IPS DF 6.9 (cell line): ENCODE measurements at regions not wholly inside any gene's neighbourhood (a gene's known extent, or its start where the extent isn't known, plus 50 kb on each side); places are given as distances from the start of the nearest gene placed in this dataset.

ENCODE experiments used
- DNase-seq: peaks from one replicate; pipeline ENCODE4 v3.0.0-alpha.2; 2013; ENCODE audit warnings: low read depth, low spot score
- H3K27ac ChIP-seq: one replicate; pipeline ENCODE4 v1.5.1; 2013; ENCODE audit warnings: low read length, control low read depth
- H3K27me3 ChIP-seq: 2 replicates; pipeline ENCODE4 v1.6.1; 2013; ENCODE audit warnings: mild to moderate bottlenecking, low read length; ENCODE audit not compliant: control insufficient read depth, insufficient read depth
- H3K36me3 ChIP-seq: 2 replicates; pipeline ENCODE4 v1.6.1; 2013; ENCODE audit warnings: low read length; ENCODE audit not compliant: control insufficient read depth, insufficient read depth
- H3K4me1 ChIP-seq: 2 replicates; pipeline ENCODE4 v1.6.1; 2013; ENCODE audit warnings: low read length; ENCODE audit not compliant: control insufficient read depth, insufficient read depth
- H3K4me3 ChIP-seq: 2 replicates; pipeline ENCODE4 v1.5.1; 2013; ENCODE audit warnings: mild to moderate bottlenecking, low read length
- H3K9me3 ChIP-seq: 2 replicates; pipeline ENCODE4 v1.6.1; 2013; ENCODE audit warnings: low read length, inconsistent platforms; ENCODE audit not compliant: control insufficient read depth, insufficient read depth
- WGBS: extraction: QIAGEN DNeasy Blood & Tissue Kit; methylation state at CpG from one replicate; pipeline ENCODE4 v1.1.7; 2013; ENCODE audit warnings: mixed read lengths, missing lambda C conversion rate; ENCODE audit not compliant: insufficient read length, insufficient coverage; 5-methylcytosine and 5-hydroxymethylcytosine counted together

DNA sequence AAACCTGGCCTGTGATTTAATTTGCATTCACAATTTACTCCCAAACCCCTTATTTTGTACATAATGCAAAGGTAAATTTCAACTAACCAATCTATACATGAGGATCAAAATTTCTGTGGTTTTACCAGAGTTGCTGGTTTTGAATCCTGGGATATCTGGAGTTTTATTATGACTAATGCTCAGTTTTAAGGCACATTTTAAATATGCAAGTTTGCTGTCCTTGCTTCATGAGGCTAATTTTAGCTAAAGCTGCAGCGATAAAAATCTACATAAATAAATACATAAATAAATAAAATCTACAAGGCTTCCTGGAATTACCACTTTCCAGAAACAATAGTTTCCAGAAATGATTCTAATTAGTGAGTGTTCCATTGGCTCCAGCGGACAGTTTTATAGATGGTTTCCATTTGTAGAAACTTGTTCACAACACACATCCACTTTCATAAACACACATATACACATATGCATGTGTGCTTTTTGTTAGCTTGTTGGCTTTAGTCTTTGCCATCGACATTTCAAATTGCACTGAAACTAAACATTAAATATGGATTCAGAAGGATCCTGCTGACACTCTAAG is 339.5 kb upstream of the NRP1 start:
- no CpG with 5 or more reads among the region's 3 CpGs for WGBS
- Histone ChIP-seq H3K27me3 (no peaks in the 10 kb centered on the region), H3K4me1 (no peaks in the 10 kb centered on the region), H3K4me3 (no peak overlapping the region), H3K27ac (no peak overlapping the region), H3K9me3 (no peaks in the 10 kb centered on the region), H3K36me3 (no peaks in the 10 kb centered on the region)
- DNase-seq: no peak

DNA sequence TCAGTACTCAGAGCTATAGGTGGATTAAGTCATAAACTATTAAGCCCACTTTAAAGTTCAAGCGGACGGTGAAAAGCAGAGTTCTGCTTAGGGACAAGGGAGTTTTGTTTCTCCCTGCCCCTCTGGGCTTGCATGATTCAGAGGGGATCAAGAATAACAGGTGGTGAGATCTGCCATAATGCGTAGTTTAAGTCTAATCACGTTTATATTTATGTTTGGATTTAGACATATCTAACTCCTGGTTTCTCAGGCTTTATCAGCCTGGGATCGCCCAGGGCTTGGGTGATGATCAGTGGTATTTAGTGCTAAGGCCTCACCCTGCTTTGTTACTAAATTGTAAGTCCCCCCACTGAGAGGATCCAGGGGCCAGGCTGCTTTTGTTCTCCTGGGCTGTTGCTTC is 335.4 kb upstream of the NRP1 start:
- Histone ChIP-seq H3K4me3 (no peak overlapping the region), H3K27me3 (no peaks in the 10 kb centered on the region), H3K27ac (no peak overlapping the region), H3K36me3 (no peaks in the 10 kb centered on the region), H3K9me3 (no peaks in the 10 kb centered on the region), H3K4me1 (no peaks in the 10 kb centered on the region)
- no peak for DNase-seq
- no CpG with 5 or more reads among the region's 5 CpGs for WGBS

DNA sequence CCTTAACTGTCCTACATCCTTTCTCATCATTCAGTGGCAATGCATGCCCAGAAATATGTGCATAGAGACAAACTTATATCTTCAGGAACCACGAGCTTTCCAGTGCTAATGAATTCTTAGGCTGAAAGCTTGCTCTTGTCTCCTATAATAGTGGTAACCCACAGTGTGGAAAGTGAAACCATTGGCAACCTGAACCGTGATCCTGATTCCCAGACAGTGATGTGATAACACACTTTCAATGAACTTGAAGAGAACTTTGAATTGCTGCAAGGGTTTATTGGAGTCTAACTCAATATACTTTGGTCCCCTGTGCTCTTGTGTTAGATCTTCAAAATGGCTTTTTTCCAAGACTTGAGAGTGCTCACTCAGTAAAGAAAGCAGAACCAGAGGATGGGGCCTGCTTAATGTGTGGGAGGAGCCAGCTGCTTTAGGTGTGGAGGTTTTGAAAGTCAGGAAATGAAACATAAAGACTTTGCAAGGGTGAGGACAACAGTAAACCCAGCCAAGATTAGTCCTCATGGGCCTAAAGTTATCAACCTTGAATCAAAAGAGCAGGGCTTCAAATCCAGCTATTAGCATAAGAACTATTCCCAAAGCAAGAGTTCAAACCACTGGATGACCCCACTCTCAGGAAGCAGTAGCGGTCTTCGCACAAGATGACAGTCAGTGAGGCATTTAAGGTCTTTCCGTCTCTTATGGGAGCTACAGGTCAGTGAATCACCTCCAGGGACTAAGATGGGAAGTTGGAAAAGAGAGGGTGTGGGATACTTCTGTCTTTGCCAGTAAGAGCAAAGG is 332.4 kb upstream of the NRP1 start:
- Histone ChIP-seq H3K36me3 (no peaks in the 10 kb centered on the region), H3K4me1 (no peaks in the 10 kb centered on the region), H3K27me3 (no peaks in the 10 kb centered on the region), H3K9me3 (0 out of 2 replicates have a peak, but pooled peaks cover 1% of the 10 kb centered on the region), H3K27ac (no peak overlapping the region), H3K4me3 (no peak overlapping the region)
- DNase-seq: no peak
- WGBS: no CpG with 5 or more reads among the region's 5 CpGs

DNA sequence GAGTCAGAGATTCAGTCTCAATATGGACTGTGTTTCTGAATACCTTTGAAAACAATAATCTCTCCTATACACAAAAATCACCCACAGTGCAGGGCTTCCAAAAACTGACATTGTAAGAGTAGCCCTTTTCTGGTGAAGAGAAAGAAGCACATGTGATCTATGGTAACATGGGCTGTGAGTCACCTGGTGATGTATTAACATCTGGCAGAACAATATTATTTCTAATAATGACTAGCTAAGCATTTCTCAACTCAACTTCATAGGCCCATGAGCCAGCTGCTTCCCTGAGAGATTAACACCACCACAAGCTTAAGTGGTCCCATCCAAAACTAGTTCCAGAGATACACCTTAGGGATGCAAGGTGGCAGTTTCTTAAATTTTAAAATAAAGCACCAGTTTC is 331.0 kb upstream of the NRP1 start:
- no peaks in the 10 kb centered on the region for H3K36me3 ChIP-seq

DNA sequence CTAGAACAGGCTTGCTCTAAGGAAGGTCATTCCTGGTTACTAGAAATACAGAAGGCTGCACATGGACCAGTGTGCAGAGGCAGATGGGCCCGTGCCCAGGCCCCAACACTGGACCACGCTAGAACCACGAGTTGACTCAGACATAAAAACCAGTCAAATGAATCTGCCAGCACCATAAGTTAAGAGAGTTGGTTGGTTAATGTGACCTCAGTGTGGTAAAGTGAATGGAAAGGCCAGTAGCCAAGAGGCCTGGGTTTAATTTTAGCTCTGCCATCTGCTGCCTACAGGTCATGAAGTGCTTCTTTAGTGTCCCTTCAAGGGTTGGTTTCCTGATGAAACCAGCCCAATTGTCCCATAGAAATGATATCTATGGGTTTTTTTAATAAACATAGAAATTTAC is 329.6 kb upstream of the NRP1 start:
- no CpG with 5 or more reads among the region's 3 CpGs for WGBS
- H3K27me3 ChIP-seq: no peaks in the 10 kb centered on the region
- H3K4me3 ChIP-seq: no peak overlapping the region
- DNase-seq: no peak
- no peaks in the 10 kb centered on the region for H3K36me3 ChIP-seq
- 0 out of 2 replicates have a peak, but pooled peaks cover 1% of the 10 kb centered on the region for H3K9me3 ChIP-seq
- no peak overlapping the region for H3K27ac ChIP-seq
- H3K4me1 ChIP-seq: no peaks in the 10 kb centered on the region; the same call in 1 of the 2 replicates

More for the DNA sequence above, 331.0 kb upstream of the NRP1 start:
- H3K27ac ChIP-seq: no peak overlapping the region
- DNase-seq: no peak
- no peaks in the 10 kb centered on the region for H3K4me1 ChIP-seq
- no peaks in the 10 kb centered on the region for H3K27me3 ChIP-seq
- 0 out of 2 replicates have a peak, but pooled peaks cover 1% of the 10 kb centered on the region for H3K9me3 ChIP-seq
- no peak overlapping the region for H3K4me3 ChIP-seq

DNA sequence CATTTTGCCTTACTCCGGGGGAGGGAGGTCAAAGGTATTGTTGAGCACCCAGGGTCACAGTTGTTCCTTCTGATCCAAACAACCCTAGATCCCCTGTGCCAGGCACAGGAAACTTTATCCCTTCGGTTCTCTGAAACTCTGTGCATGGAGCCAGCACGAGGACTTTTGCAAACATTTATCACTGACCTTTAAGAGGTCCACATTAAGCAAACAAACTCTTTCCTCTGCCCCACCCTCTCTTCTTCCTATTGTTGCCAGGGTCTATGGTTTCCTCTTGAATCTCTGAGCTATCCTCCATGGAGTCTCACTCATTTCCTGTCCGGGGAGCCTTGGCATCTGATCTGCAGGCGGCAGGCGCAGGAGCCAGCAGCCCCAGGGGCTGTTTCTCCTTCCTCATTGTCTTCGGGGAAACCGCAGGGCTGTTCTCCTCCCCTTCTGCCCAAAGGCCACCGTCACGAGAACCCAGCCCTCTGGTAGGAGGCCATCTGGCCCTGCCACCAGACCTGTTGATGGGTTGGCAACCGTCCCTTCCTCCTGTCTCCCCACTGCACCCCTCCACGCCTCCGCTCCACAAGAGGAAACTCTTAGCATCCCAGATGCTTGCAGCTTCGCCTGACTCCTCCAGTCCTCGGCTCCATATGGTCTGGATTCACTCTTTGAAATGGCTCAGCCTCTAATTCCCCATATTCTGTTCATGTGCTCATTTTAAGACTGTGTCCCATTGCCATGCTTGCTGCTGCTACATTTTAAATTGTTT is 327.3 kb upstream of the NRP1 start:
- no peaks in the 10 kb centered on the region for H3K27me3 ChIP-seq
- no peak overlapping the region for H3K27ac ChIP-seq
- H3K4me1 ChIP-seq: no peaks in the 10 kb centered on the region; the same call in 1 of the 2 replicates
- WGBS: no CpG with 5 or more reads among the region's 15 CpGs
- H3K9me3 ChIP-seq: 0 out of 2 replicates have a peak, but pooled peaks cover 1% of the 10 kb centered on the region
- H3K4me3 ChIP-seq: no peak overlapping the region
- no peak for DNase-seq
- no peaks in the 10 kb centered on the region for H3K36me3 ChIP-seq

DNA sequence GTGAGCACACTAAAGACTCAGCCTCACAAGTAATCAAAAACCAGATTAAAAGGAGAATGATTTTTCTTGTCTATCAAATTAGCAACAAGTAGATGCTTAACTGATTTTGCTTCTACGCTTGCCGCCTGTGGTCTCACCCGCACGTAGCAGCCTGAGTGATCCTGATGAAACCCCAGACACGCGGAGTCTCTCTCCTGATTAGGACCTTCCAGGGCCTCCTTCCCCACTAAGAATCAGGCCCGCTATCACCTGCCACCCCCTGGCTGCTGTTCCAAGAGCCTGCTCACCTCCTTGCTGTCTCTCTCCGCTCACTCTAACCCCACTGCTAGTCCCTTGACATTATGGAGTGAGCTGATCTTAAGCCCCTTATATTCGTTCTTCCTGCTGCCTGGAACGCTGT is 325.9 kb upstream of the NRP1 start:
- H3K4me1 ChIP-seq: no peaks in the 10 kb centered on the region; the same call in 1 of the 2 replicates
- H3K27me3 ChIP-seq: no peaks in the 10 kb centered on the region
- no peak overlapping the region for H3K27ac ChIP-seq
- H3K9me3 ChIP-seq: 0 out of 2 replicates have a peak, but pooled peaks cover 1% of the 10 kb centered on the region
- no peaks in the 10 kb centered on the region for H3K36me3 ChIP-seq
- no peak for DNase-seq
- WGBS: no CpG with 5 or more reads among the region's 10 CpGs
- H3K4me3 ChIP-seq: no peak overlapping the region

DNA sequence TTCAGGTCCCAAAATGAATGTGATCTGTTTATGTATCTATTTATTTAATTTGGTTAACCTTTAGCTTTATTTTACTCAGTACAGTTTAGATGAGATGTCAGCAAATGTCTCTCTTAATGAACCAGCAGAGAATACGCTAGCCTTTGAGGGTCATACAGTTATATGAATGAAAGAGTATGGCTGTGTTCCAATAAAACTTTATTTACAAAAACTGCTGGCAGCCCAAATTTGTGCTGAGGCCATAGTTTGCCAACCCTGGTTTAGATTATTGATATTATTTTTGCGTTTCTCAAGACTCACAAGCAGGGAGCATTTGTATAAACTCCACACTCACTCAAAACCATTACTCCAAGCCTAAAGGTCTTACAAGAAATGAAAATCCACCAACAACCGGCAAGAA is 323.4 kb upstream of the NRP1 start:
- Histone ChIP-seq H3K4me3 (no peak overlapping the region), H3K27me3 (no peaks in the 10 kb centered on the region), H3K9me3 (no peaks in the 10 kb centered on the region), H3K27ac (no peak overlapping the region), H3K36me3 (no peaks in the 10 kb centered on the region), H3K4me1 (no peaks in the 10 kb centered on the region; the same call in 1 of the 2 replicates)
- WGBS: no CpG with 5 or more reads among the region's 3 CpGs
- DNase-seq: no peak

DNA sequence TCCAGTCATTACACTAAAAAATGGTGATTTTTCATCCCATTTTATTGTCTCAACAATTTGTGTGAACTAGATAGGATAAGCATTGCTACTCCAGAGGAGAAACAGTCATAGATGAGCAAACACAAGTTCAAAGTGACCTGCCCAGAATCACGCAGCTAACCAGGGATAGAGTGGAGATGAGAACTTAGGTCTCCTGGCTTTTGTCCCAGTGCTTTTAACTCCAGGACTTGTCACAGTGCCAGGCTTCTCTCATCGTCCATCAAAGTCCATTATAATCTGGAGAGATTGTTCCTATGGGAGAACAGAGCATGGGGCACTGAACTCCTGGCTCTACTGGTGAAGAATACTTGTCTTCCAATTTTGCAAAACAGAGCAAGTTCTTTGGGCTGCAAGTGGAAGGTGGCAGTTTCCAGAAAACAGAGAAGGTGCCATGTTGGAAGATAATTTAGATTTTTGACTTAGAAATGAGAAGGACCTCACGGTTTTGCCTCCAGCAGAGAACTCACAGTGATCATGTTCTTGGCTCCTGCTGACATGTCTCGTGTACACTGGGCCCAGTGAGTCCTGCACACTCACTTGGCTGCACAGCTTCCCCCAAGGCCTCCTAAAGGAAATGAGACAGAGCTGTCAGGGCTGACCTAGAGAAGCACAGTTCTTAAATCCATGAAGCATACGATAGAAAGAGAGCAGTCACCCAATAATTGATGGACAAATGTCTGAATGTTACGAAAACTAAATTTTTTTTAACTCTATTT is 322.9 kb upstream of the NRP1 start:
- WGBS: no CpG with 5 or more reads among the region's 6 CpGs
- Histone ChIP-seq H3K4me1 (no peaks in the 10 kb centered on the region; the same call in 1 of the 2 replicates), H3K9me3 (no peaks in the 10 kb centered on the region), H3K27ac (no peak overlapping the region), H3K4me3 (no peak overlapping the region), H3K27me3 (no peaks in the 10 kb centered on the region), H3K36me3 (no peaks in the 10 kb centered on the region)
- DNase-seq: no peak

DNA sequence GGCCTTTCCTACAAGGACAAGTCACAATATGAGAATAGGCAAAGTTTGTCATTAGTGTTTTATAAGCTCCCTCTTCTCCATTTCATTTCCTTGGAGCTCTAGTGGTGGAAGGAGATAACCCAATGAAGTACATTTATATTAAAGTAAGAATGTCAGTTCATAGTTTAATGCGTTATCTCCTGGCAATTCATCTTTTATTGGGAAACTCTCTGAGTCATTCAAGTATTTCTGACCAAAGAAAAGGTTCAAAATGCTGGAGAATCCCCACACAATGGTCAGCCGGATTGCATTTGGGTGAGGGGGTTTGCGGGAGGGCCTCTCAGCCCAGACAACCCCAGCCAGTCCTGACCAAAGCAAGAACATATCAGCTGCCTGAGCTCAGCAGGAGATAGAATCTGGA is 321.5 kb upstream of the NRP1 start:
- no peak overlapping the region for H3K4me3 ChIP-seq
- no peak for DNase-seq
- no peaks in the 10 kb centered on the region for H3K9me3 ChIP-seq
- no peak overlapping the region for H3K27ac ChIP-seq
- no CpG with 5 or more reads among the region's 3 CpGs for WGBS
- no peaks in the 10 kb centered on the region for H3K36me3 ChIP-seq
- H3K4me1 ChIP-seq: no peaks in the 10 kb centered on the region; the same call in 1 of the 2 replicates
- H3K27me3 ChIP-seq: no peaks in the 10 kb centered on the region
